Inferior parietal cortex (tissue), 1 donor: ENCODE measurements at regions not wholly inside any gene's neighbourhood (a gene's known extent, or its start where the extent isn't known, plus 50 kb on each side); places are given as distances from the start of the nearest gene placed in this dataset.
"Not testable (repeated sequence)": the region's sequence is repeated elsewhere in the genome, so short reads cannot be mapped to it uniquely, and the experiment has no call there.

ENCODE experiments used
- DNase-seq: peaks from one replicate; pipeline ENCODE4 v3.0.0-alpha.2; 2016; ENCODE audit errors: extremely low spot score

DNA sequence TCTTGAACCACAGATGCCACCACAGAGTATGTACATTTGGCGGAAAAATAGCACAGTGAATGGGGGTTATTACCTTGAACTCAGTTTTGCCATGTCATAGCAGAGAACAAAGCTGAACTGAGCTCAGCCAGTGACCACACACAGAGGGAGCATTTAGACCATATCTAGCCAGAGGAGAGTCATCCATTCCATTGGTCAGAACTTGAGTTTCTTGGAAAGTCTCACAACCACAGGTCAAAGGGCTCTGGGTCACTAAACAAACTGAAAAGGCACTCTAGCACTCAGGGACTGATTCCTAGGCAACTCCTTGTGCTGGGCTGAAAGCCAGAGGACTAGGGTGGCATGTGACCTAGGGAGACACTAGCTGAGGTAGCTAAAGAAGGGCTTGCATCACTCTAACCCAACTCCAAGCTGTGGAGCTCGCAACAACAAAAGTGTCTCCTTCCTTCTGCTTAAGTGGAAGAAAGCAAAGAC lies 239.7 kb upstream of the SEMA3D start:
- no peak for DNase-seq

DNA sequence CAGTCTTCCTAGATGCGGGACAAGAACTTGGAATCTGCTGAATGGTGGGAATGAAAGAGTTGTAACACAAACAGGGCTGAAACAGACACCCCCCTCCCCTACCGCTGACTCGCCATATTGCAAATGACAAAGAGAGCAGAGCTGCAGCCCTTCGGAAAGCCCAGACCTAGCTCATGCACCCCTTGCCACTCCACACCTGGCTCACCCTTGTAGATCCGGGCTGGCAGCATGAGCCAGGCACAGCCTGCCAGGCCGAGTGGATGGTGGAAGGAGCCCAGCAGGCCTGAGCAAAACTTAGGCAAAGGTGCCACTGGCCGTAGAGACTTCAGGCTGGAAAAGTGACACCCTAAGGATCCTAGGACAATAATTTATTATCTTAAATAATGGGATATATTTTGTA lies 237.4 kb upstream of the SEMA3D start:
- DNase-seq: no peak

DNA sequence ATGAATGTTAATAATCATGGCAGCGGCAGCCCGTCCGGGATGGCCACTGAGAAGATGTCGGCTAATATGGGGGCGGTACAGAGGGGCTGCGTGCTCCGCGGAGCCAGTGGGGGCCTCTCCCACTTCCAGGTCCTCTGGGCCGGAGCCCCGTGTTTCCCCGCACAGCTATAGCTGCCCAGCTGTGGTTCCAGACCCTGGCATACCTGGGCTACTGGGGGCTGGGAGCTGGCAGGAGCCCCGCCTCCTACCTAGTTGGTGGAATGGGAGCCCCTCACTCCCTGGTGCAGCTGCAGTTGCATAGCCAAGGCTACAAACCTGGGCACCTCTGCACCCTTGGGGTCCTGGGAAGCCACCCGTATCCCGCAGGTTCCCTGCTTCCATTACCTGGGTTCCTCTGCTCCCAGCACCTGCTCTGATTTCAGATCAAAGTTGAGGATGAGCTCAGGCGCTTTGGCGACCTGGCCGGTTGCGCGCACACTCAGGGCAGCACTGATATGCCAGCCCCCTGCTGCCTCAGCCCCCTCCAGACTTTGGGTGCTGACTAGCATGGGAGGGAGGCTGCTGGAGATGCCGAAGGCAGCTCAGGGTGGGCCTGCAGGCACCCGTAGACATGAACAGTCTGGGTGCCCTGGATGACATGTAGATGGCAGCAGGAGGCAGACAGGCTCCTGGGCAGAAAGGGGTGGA lies 236.5 kb upstream of the SEMA3D start:
- no peak for DNase-seq

DNA sequence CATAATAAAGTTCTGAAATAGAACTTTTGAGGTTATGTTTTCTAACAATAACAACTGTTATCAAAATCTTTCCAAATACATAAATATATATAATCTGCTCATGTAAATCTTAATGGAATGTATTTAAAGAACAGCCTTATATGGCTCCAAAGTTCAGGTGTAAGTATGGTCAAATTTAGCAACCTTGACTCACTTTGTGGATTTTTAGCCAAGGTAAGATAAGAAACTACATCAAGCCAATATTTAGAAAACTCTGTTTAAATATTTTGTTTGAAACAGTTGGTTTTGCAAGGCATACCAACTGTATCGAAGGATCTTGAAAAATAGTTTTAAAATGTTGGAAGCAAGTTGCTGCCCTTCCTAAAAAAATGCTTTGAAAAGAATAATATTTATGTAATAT lies 228.9 kb upstream of the SEMA3D start:
- no peak for DNase-seq

DNA sequence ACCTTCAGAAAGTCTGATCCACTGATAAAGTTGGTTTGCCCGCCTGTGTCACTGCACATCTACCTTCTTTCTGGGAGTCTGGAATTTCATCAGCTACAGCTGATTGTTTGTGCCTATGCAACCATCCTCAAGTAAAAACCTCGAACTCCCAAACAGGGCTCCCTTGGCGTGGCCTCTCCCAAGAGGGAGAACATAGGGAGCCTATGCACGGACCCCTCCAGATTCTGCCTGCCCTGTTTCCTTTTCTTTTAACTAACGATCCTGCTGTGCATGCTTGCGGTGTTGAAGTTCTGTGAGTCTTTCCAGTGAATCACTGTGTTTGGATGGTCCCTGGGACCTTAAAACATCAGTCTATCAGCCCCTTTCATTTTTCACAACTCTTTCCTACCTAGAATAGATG lies 226.9 kb upstream of the SEMA3D start:
- DNase-seq: no peak

DNA sequence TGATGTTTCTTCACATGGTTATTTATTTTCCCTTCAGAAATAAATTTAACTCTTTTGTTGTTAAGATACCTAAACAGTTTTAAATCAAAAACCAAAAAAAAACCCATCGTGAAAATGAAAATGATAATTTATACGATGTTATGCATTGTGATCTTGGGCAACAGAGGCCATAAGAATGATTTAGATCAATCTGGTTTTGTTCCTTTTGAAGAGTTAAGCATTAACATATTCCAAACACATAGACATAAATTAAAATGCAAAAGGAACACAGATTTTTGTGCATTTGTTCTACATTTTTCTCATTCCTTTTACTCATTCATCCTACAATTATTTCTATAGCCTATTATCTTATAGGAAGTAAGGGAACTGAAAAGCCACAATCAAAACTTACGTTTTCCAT lies 226.1 kb upstream of the SEMA3D start:
- no peak for DNase-seq

DNA sequence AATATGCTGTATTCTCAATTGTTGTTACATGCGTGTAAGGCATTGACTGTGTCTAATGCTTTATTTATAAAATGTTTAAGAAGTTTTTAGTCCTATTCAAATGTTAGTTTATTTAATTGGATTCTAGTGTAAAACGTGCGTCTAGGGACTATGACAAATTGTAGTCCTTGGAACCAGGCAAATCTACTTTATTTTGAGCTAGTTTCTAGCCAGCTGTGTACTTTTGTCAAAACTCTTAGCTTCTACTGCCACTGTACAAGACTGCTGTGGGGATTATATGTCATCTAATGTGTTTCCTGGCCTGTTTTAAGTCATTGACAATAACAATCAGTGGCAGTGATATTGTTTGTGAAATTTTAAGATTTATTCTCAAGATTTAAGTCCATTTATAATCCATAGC lies 220.5 kb upstream of the SEMA3D start:
- DNase-seq: no peak

DNA sequence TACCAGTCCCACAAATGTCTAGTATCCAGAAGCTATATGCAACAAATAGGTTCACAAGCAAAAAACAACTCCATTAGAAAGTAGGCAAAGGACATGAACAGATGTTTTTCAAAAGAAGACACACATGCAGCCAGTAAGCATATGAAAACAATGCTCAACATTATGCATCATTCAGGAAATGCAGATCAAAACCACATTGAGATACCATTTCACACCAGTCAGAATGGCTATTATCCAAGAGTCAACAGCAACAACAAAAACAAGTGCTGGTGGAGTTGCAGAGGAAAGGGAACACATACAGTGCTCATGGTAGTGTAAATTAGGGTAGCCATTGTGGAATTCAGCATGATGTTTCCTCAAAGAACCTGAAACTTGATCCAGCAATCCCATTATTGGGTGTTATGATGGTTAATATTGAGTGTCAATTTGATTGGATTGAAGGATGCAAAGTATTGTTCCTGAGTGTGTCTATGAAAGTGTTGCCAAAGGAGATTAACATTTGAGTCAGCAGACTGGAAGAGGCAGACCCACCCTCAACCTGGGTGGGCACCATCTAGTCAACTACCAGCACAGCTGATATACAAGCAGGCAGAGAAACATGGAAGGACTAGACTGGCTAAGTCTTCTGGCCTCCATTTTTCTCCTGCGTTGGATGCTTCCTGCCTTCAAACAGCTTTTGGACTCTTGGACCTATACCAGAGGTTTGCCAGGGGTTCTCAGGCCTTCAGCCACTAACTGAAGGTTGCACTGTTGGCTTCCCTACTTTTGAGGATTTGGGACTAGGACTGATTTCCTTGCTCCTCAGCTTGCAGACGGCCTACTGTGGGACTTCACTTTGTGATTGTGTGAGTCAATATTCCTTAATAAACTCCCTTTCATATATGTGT lies 218.4 kb upstream of the SEMA3D start:
- no peak for DNase-seq

DNA sequence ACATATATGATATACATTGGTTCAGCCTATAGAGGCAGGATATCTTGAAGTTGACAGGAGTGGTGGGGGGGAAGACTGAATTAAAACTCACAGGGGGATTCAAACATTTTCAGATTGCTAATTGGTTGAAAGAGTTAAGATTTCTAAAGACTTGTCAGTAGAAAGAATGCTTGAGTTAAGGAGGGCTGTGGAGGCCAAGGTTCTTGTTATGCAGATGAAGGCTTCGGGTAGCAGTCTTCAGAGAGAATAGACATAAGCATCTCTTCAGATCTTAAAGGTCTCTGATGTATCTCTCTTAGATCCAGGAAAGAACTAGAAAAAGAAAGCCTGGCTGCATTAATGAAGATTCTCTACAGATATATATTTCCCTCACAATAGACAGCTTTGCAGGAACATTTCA lies 209.8 kb upstream of the SEMA3D start:
- DNase-seq: no peak

DNA sequence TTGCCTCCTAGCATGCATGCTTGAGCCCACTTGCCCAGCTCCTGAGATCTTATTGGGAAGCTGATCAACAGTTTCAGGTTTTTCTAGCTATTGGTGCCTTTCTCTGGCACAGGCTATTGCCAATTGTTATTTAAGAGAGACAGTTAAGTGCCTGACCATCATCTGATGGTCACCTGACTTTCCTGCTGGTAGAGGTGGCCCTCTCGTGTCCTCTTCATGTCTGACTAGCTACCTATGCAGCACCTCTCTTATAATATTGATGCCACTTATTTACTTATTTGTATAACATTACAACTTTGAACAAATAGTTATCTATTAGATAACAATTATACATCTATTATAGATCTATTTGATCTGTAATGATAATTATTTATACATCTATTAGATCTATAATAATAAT lies 205.9 kb upstream of the SEMA3D start:
- DNase-seq: no peak

DNA sequence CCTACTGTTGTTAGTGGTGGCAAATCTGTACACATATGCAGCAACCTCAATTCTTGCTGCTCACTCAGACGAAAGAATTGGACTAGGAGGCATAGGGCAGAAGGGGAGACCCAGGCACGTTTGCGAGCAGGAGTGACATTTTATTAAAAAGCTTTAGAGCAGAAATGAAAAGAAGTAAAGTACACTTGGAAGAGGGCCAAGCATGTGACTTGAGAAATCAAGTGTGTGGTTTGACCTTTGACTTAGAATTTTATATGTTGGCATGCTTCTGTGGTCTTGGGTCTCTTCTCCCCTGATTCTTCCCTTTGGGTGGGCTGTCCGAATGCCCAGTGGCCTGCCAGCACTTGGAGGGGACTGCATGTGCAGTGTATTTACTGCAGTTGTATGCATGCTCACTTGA lies 205.5 kb upstream of the SEMA3D start:
- DNase-seq: no peak

DNA sequence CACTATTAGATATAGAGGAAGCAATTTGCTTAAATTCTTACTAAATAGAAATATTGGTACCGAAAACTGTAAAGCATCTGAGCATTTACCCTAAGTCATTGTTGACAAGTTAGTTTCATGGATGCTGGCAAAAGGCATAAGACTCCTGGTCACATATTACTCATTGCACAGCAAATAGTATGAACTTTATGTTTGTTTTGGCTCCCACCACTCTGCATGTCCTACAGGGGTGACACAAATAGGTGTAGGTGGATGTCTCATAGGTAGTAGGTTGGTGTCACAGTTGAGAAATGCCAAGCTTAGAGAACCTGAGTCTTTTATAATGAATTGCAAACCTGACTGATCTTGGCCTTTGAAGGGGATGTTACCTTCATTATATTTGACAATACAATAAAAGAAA lies 199.6 kb upstream of the SEMA3D start:
- no peak for DNase-seq

DNA sequence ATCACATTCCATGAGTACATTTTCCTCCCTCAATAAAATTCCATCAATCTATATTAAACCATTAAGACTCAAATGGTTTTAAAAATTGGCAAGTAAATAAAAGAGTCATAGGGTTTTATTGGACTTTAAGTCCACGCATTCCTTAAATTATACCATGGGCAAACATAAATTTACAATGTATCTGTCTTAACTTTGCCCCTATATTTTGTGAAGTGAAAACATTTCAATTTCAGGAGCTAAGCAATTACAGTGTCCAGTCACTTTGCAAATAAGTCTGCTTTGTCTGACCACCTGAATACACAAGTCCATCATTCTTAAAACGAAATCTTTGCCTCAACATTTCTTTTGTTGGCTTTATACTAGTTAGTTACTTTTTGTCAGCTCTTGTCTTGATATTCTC lies 197.5 kb upstream of the SEMA3D start:
- DNase-seq: no peak

DNA sequence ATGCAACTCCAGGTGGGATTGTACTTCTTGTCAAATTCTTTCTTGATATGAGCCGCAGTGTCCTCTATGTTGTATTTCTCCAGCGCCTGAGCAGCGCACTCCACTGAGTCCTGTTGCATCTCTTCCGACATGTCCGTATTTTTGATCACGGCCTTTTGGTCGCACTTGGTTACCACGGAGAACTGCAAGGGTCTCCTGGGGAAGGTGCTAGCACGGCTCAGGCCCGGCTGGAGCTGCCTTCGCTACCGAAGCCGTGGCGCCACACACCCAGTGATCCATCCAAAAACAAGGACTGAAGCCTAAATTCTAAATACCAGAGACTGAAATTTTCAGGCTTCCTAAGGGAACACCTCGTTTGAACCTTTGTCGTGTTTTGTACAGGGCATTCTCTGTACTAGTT lies 194.4 kb upstream of the SEMA3D start:
- no peak for DNase-seq

DNA sequence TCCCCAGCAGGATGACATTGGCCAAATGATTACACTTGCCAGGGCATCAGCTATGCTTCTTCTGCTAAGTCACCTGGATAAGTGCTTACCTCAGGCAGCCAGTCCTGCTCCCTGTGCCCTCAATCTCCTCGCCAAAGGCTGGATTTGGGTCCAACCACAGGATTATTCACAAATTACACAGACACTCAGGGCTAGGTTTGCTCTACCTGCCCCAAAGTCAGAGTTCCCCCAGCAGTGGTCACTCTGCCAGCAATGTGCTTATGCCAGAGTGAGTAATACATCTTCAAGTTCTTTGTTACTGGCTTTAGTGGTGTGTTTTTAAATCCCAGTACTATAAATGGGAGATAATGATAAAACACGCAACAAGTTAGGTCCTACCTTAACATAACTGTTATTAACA lies 189.7 kb upstream of the SEMA3D start:
- DNase-seq: no peak

DNA sequence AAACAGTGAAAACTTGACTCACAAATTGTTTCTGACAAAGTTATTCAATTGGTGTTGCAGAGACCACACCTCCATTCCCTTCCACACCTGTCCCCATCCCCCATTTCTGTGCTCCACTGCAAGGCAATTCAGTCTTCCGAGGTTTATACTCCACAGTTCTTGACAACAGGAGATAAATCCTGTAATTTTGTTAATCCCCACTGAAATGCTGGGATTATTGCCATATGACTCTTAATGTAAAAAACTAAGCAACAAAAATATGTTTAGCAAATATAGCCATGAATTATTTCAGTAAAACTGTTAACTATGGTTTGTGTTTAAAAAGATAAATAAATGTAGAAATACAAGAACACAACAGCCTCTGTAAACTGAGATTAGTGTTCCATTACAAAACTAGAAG lies 170.1 kb upstream of the SEMA3D start:
- DNase-seq: no peak

DNA sequence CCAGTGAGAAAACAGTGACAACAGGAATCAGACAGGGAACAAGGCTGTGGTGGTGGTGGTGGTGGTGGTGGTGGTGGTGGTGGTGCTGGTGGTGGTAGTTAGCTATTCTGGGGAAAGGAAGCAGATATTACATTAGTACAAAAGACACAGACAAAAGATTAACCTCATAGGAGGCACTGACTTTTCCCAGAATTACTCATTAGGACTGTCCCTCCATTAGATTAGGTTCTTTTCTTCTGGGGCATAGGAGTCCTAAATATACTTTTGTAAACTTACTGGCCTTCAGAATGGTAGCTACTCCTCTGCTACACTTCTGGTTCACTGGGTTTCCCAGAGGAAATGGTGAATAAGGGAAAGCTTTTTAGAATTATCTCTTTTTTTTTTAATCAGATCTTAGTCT lies 156.6 kb upstream of the SEMA3D start:
- no peak for DNase-seq

DNA sequence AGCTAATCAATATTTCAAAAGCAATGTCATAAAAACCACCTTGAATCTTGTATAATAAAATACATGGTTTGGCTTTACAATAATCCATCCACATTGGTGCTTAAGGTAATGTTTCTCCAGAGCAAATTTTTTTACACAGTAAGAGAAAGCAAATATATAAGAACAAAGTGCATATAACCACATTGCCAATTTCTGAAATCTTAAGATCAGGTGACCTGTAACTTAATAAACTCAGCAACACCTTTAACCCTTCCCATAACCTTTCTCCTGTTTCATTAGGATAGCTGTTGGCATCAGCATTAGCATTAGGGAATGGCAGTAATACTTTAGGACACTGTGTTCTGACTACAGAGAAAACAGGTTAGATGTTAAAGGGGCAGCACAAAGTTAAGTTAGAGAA lies 155.9 kb upstream of the SEMA3D start:
- DNase-seq: no peak

DNA sequence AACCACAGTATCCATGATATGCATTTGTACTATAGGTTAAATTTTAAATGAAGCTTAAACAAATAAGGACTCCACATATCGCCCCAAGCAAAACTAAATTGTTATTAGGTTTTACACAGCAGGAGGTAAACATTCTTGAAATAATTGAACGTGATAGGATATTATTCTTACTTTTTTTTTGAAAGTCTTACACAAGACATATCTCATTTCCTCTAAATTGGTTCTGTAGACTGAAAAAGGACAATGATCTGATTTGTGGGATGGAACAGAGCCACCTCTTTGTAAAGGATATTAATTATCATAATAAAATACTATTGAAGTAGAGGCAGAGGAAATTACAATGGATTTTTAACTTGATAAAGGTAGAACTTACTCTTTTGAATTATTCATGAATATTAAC lies 155.1 kb upstream of the SEMA3D start:
- no peak for DNase-seq

DNA sequence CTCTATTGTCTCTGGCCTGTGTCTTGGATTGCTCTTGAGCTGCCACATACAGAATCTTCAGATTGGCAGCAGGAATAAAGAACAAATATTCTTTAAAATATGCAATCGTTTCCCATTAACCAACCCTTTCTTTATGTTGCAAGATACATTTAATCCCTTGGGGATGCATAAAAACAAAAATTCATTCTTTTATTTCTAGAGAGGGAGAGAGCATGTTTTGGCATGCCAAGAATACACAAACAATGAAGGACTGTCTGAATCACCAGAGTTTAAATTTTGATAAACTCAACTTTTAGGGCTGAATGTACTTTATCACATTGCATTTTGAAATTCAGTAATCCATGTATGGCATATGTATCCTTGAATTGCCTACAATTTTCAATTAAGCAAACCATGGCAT lies 154.3 kb upstream of the SEMA3D start:
- DNase-seq: no peak

DNA sequence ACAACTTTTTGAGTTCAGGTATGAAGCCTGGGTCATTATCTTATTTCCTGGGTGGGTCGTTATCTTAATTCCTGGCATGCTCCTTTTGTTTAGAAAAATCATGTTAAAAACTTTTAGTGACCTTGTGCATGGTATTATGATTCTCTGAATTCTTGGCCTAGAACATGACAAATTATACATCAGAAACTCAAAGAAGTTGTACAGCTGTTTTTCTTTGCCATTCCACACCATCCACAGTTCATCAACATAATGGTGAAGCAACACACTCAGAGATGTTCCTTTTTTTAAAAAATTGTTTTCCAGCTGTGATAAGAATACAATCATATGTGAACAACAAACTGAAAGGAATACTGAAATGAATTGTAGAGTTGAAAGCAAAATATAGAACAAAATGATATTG lies 149.2 kb upstream of the SEMA3D start:
- no peak for DNase-seq

DNA sequence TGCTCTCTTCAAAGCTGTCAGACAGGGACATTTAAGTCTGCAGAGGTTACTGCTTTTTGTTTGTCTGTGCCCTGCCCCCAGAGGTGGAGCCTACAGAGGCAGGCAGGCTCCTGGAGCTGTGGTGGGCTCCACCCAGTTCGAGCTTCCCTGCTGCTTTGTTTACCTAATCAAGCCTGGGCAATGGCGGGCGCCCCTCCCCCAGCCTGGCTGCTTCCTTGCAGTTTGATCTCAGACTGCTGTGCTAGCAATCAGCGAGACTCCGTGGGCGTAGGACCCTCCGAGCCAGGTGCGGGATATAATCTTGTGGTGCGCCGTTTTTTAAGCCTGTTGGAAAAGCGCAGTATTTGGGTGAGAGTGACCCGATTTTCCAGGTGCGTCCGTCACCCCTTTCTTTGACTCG lies 148.3 kb upstream of the SEMA3D start:
- not testable (repeated sequence) for DNase-seq

DNA sequence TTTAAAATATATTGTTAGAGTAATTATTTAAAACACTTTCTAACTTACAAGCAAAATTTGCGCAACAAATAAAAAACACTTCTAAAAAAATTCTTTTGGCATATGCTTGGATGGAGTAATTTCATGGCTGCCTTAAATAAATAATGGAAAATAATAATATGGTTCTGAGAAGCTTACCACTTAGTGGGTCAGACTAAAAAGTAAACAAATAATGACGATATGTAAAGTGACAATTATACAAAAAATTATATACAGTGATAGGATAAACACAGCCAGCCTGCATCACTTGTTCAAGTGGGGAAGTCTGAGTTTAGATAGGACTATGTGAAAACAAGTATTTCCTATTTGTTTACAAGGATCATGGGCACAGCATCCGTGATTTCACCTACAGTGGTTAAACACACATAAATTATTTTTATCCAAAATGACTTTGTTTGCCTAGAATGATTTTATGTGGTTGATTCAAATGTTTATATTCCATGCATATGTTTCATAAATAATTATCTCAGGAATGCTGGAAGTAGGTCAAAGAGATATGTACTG lies 141.7 kb upstream of the SEMA3D start:
- no peak for DNase-seq
